Gastroesophageal sphincter (tissue), 4 donors: ENCODE measurements at regions not wholly inside any gene's neighbourhood (a gene's known extent, or its start where the extent isn't known, plus 50 kb on each side); places are given as distances from the start of the nearest gene placed in this dataset.
"Not testable (repeated sequence)": the region's sequence is repeated elsewhere in the genome, so short reads cannot be mapped to it uniquely, and the experiment has no call there.

Experiments used
- ATAC-seq: fragments of 150-250 bp; one replicate; pipeline ENCODE4 v1.9.1; 2016; ENCODE audit warnings: mild to moderate bottlenecking, moderate library complexity
- H3K27ac ChIP-seq, 4 donors: fragments of 200-600 bp; sonication (generic) in 3 of 4; 1 replicate in 3 of 4; 2 replicates in 1 of 4; pipeline ENCODE4 v1.5.1; 2016 to 2019
- H3K27me3 ChIP-seq: fragments of 200-600 bp; sonication (generic); one replicate; pipeline ENCODE4 v1.5.1; 2019
- H3K36me3 ChIP-seq, 2 donors: fragments of 200-600 bp; sonication (generic); one replicate each; pipeline ENCODE4 v1.5.1; 2019; ENCODE audit warnings: control low read depth in 1 of 2
- H3K4me1 ChIP-seq, 3 donors: fragments of 200-600 bp; sonication (generic); 1 replicate in 2 of 3; 2 replicates in 1 of 3; pipeline ENCODE4 v1.5.1; 2016 to 2019; ENCODE audit warnings: control low read depth in 2 of 3
- H3K4me3 ChIP-seq, 2 donors: fragments of 200-600 bp; sonication (generic); one replicate each; pipeline ENCODE4 v1.5.1; 2019; ENCODE audit warnings: mild to moderate bottlenecking in 1 of 2, moderate library complexity in 1 of 2
- H3K9me3 ChIP-seq, 3 donors: fragments of 200-600 bp; sonication (generic); one replicate each; pipeline ENCODE4 v1.5.1; 2017 to 2019; ENCODE audit warnings: control low read depth in 2 of 3
- WGBS, 2 donors: methylation state at CpG; one replicate each; pipeline ENCODE4 v1.1.5; 2018; ENCODE audit warnings: low coverage in 1 of 2; 5-methylcytosine and 5-hydroxymethylcytosine counted together

DNA sequence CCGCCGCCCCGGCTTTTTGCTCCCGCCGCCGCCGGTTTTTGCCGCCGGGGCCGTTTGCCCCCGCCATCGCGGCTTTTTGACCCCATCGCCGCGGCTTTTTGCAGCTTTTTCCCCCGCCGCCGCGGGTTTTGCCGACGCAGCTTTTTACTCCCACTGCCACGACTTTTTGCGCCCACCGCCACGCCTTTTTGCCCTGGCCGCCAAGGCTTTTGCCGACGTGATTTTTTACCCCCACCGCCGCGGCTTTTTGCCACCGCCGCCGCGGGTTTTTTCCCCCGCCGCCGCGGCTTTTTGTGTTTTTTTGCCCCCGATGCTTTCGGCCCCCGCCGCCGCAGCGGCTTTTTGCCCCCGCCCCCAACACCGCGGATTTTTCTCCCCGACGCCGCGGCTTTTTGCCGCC, 5001.9 kb upstream of the OR11H1 start:
- WGBS, 2 donors = no CpG with 5 or more reads among the region's 54 CpGs
- not testable (repeated sequence) for H3K4me1 ChIP-seq, H3K36me3 ChIP-seq, H3K27ac ChIP-seq, ATAC-seq, H3K27me3 ChIP-seq, H3K4me3 ChIP-seq, H3K9me3 ChIP-seq

DNA sequence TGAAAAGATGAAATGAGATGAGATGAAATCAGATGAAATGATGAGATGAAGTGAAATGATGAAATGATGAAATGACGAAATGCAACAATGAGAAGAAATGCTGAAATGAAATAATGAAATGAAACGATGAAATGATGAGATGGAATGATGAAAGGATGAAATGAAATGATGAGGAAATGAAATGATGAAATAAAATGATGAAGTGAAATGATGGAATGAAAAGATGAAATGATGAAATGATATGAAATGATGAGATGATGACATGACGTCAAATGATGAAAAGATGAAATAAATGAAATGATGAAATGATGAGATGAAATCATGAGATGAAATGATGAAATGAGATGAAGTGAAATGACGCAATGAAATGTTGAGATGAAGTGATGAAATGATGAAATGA, 4996.9 kb upstream of the OR11H1 start:
- not testable (repeated sequence) for H3K27me3 ChIP-seq, H3K9me3 ChIP-seq, H3K27ac ChIP-seq, ATAC-seq, H3K36me3 ChIP-seq, H3K4me1 ChIP-seq, H3K4me3 ChIP-seq
- no CpG with 5 or more reads among the region's 4 CpGs for WGBS, 2 donors

DNA sequence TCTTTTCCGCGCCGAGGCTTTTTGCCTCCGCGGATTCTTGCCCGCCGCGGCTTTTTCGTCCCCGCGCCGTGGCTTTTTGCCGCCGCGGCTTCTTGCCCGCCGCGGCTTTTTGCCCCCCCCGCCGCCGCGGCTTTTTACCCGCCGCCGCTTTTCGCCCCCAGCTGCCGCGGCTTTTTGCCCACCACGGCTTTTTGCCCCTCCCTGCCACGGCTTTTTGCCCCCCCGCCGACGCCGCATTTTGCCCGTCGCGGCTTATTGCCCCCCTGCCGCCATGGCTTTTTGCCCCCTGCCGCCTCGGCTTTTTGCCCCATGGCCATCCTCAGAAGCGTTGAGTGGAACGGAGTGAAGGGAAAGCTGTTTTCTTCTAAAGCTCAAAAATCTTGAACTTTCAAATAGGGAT, 4955.5 kb upstream of the OR11H1 start:
- not testable (repeated sequence) for H3K4me3 ChIP-seq, H3K4me1 ChIP-seq, H3K27ac ChIP-seq, H3K27me3 ChIP-seq, H3K36me3 ChIP-seq, ATAC-seq, H3K9me3 ChIP-seq
- 90% methylated on average over 2 of the region's 42 CpGs; no CpG with 5 or more reads in 1 of the 2 donors for WGBS, 2 donors

DNA sequence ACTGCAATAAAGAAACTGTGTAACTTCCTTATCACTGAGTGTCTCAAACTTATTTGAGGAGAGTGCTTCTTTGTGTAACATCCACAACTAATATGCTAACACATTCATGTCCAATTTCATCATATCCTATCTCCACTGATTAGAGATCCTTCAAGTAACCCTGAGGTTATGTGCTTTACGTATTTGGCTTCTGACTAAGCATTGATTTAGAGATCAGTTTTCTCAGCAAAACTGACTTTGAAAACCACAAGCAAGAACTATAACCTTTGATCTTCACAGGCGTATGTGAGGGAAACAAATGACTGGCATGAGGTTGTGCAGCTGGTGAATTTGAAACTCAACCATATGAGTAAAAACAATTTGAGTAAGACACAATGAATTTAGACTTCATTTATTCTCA, 4926.9 kb upstream of the OR11H1 start:
- H3K27me3 ChIP-seq, H3K4me3 ChIP-seq, H3K27ac ChIP-seq, ATAC-seq, H3K9me3 ChIP-seq, H3K4me1 ChIP-seq, H3K36me3 ChIP-seq: not testable (repeated sequence)
- WGBS, 2 donors = no CpG with 5 or more reads among the region's 2 CpGs

DNA sequence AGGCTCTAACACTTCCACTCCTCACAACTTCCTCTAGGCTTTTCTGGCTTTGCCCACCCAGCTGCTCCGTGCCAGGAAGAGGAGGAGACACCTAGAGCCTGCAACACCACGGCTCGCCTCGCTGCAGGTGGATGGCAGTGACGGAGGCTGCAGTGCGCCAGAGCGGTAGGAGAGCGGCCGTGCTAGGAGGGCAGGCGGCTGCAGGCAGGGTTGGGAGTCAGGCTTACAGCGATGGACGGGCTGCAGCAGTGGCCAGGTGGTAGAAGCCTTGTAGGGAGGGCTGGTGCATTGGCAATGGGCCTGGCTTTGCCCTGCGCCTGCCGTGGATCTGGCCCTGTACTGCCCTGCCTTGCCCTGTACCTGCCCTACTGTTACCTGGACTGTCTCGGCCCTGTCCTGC, 4896.0 kb upstream of the OR11H1 start:
- H3K27ac ChIP-seq, H3K27me3 ChIP-seq, ATAC-seq, H3K9me3 ChIP-seq, H3K4me3 ChIP-seq, H3K36me3 ChIP-seq, H3K4me1 ChIP-seq: not testable (repeated sequence)
- WGBS, 2 donors = no CpG with 5 or more reads among the region's 15 CpGs

DNA sequence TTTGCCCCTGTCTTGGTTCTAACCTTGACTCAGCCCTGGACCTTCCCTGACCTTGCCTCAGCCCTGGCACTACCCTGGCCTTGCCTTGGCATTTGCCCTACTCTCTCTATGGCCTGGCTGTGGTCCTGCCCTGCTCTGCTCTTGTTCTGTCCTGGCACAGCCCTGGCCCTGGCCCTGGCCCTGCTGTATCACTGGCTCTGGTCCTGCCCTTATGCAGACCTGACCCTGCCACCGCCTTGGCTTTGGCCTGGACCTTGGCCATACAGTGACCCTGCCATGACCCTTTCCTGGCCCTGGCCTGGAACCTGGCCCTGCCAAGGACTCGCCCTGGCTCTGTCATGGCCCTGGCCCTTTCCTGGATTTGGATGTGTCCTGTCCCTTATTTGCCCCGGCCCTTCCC, 4892.7 kb upstream of the OR11H1 start:
- not testable (repeated sequence) for H3K4me3 ChIP-seq, ATAC-seq, H3K27me3 ChIP-seq, H3K36me3 ChIP-seq, H3K4me1 ChIP-seq, H3K9me3 ChIP-seq, H3K27ac ChIP-seq
- WGBS, 2 donors = no CpG with 5 or more reads among the region's 3 CpGs

DNA sequence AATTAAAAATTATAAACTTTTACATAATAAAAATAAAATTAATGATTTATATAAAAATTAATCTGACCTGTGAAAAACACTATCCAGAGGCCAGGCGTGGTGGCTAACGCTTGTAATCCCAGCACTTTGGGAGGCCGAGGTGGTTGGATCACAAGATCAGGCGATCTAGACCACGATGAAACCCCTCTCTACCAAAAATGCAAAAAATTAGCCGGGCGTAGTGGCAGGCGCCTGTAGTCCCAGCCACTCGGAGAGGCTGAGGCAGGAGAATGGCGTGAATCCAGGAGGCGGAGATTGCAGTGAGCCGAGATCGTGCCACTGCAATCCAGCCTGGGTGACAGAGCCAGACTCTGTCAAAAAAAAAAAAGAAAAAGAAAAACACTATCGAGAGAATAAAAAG, 4865.2 kb upstream of the OR11H1 start:
- H3K36me3 ChIP-seq, H3K27ac ChIP-seq, H3K4me1 ChIP-seq, H3K4me3 ChIP-seq, H3K27me3 ChIP-seq, ATAC-seq, H3K9me3 ChIP-seq: not testable (repeated sequence)
- WGBS, 2 donors = 53% methylated on average over 3 of the region's 14 CpGs; no CpG with 5 or more reads in 1 of the 2 donors

DNA sequence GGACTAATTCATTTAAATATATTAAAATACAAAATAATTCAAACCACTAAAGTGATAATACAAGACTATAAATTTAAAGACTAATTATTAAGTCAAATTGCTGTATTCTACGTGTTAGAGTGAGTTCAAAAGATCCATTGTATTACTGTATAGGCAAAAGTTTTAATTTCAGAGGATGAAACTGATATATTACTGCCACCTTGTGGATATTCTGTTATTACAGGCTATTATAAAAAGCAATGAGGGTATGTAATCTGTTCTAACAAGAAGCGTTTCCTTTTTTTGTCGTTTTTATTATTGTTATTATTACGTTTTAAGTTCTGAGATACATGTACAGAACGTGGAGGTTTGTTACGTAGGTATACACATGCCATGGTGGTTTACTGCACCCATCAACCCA, 4854.9 kb upstream of the OR11H1 start:
- not testable (repeated sequence) for H3K9me3 ChIP-seq, H3K36me3 ChIP-seq, ATAC-seq, H3K27me3 ChIP-seq, H3K4me1 ChIP-seq, H3K4me3 ChIP-seq, H3K27ac ChIP-seq
- WGBS, 2 donors = 26 to 31% methylated on average over 6 of the region's 6 CpGs

DNA sequence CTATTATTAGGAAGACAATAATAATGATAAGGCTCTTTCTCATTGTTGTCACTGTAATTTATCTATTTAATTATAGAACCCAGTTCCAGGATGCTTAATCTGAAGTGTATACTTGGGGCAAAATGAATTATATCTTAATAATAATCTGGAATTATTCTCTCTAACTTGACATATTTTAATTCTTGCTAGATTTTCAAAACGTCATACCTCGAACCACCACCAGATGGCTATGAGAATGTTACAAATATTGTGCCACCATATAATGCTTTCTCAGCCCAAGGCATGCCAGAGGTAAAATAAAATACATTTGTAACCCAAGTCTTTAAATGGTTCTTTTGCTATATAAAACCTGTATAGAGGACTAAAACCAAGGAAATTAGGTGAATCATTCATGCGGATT, 4849.3 kb upstream of the OR11H1 start:
- H3K4me3 ChIP-seq, H3K9me3 ChIP-seq, H3K27ac ChIP-seq, ATAC-seq, H3K4me1 ChIP-seq, H3K36me3 ChIP-seq, H3K27me3 ChIP-seq: not testable (repeated sequence)
- WGBS, 2 donors = 0% methylated on average over 1 of the region's 3 CpGs; no CpG with 5 or more reads in 1 of the 2 donors

DNA sequence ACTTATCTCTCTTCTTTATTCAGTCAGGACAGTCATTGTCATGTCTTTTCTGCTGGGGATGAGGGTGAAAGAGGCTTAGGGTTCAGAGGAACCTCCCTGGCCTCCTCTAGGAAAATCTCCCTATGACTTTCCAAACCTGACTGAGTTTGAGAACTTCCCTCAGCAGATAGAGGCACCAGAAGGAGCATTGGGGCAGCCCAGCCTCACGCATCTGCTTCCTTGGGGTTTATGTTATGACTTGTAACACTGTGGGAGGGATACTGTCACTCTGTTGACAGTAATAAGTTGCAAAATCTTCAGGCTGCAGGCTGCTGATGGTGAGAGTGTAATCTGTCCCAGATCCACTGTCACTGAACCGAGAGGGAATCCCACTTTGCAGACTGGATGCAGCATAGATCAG, 4842.6 kb upstream of the OR11H1 start:
- H3K4me3 ChIP-seq, ATAC-seq, H3K9me3 ChIP-seq, H3K36me3 ChIP-seq, H3K4me1 ChIP-seq, H3K27me3 ChIP-seq, H3K27ac ChIP-seq: not testable (repeated sequence)
- WGBS, 2 donors = no CpG with 5 or more reads among the region's 2 CpGs

DNA sequence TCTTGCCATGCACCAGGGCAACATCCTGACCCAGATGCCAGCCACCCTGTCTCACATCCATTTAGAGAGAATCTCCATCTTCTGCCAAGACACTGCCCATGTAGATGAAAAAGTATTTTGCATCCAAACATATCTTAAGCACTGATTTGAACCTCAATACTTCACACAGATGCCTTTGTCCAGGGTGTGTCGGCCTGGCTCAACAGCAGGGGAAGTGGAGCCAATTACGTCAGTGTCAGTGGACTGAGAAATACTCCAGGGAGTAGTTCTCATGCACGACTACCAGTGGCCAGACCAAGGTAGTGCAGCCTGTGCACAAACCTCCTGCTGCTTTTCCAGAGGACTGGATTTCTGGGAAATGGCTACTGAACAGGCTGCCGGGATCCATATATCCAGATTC, 4840.7 kb upstream of the OR11H1 start:
- not testable (repeated sequence) for H3K4me3 ChIP-seq, ATAC-seq, H3K36me3 ChIP-seq, H3K27ac ChIP-seq, H3K9me3 ChIP-seq, H3K4me1 ChIP-seq, H3K27me3 ChIP-seq
- 11% methylated on average over 3 of the region's 4 CpGs; no CpG with 5 or more reads in 1 of the 2 donors for WGBS, 2 donors

DNA sequence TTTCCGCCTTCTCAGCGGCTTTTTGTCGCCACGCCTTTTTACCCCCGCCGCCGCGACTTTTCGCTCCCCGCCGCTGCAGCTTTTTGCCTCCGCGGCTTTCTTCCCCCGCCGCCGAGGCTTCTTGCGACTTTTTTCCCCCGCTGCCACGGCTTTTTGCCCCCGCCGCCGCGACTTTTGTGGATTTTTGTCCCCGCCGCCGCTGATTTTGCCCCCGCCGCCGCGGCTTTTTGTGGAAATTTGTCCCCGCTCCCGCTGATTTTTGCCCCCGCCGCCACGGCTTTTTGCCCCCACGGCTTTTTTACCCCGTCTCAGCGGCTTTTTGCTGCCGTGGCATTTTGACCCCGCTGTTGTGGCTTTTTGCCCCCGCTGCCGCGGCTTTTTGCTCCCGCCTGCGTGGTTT, 4829.2 kb upstream of the OR11H1 start:
- H3K4me3 ChIP-seq, ATAC-seq, H3K36me3 ChIP-seq, H3K27ac ChIP-seq, H3K9me3 ChIP-seq, H3K4me1 ChIP-seq, H3K27me3 ChIP-seq: not testable (repeated sequence)
- 53% methylated on average over 6 of the region's 45 CpGs; no CpG with 5 or more reads in 1 of the 2 donors for WGBS, 2 donors

DNA sequence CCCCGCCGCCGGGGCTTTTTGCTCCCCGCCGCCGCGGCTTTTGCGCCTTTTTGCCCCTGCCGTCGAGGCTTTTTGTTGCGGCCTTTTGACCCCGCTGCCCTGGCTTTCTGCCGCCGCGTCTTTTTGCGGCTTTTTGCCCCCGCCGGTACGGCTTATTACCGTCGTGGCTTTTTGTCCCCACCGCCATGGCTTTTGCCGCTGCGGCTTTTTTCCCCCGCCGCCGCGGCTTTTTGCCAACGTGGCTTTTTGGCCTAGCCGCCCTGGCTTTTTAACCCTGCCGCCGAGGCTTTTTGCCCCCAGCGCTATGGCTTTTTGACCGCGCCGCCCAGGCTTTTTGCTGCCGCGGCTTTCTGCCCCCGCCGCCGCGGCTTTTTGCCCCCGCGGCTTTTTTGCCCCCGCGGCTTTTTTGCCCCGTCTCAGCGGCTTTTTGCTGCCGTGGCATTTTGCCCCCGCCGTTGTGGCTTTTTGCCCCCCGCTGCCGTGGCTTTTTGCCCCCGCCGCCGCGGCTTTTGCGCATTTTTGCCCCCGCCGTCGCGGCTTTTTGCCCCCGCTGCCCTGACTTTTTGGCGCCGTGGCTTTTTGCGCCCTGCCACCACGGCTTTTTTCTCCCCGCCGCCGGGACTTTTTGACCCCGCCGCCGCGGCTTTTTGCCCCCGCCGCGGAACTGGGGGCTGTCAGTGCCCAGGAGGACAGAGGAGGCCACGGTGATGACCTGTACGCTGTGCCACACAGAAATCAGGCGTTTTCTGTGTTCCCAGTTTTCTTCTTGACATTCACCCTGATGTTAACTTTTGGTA, 4828.5 kb upstream of the OR11H1 start:
- not testable (repeated sequence) for ATAC-seq

DNA sequence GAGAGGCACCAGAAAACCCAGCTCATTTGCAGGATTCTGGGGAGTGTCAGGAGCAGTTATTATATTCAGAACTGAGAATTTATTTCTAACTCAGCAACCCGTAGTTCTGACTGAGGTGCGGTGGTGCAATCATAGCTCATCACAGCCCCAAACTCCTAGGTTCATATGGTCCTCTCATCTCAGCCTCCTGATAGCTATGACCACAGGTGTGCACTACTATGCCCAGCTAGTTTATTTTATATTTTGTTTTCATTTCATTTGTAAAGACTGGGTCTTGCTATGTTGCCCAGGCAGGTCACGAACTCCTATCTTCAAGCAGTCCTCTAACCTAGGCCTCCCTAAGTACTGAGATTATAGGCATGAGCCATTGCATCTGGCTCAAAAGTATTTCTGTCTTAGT, 4819.8 kb upstream of the OR11H1 start:
- no CpG with 5 or more reads among the region's 3 CpGs for WGBS, 2 donors
- ATAC-seq, H3K9me3 ChIP-seq, H3K36me3 ChIP-seq, H3K4me3 ChIP-seq, H3K4me1 ChIP-seq, H3K27ac ChIP-seq, H3K27me3 ChIP-seq: not testable (repeated sequence)

More for the DNA sequence above, 4828.5 kb upstream of the OR11H1 start:
- not testable (repeated sequence) for H3K27ac ChIP-seq, H3K4me1 ChIP-seq, H3K27me3 ChIP-seq, H3K4me3 ChIP-seq, H3K36me3 ChIP-seq, H3K9me3 ChIP-seq
- WGBS, 2 donors = 82% methylated on average over 7 of the region's 80 CpGs; no CpG with 5 or more reads in 1 of the 2 donors
